Muscle of leg (tissue), 3 donors: ENCODE measurements at regions not wholly inside any gene's neighbourhood (a gene's known extent, or its start where the extent isn't known, plus 50 kb on each side); places are given as distances from the start of the nearest gene placed in this dataset.
A peak's percentile ranks its signal among the peaks of the same experiment; 100 is the strongest.

Experiments used
- DNase-seq: peaks from one replicate; pipeline ENCODE4 v3.0.0; 2013
- H3K27ac ChIP-seq: one replicate; pipeline ENCODE4 v1.5.1; 2013; ENCODE audit warnings: mild to moderate bottlenecking, low read length, control low read depth
- H3K27me3 ChIP-seq: one replicate; pipeline ENCODE4 v1.6.1; 2013; ENCODE audit warnings: low read length; ENCODE audit not compliant: control insufficient read depth, insufficient read depth
- H3K36me3 ChIP-seq: one replicate; pipeline ENCODE4 v1.6.1; 2013; ENCODE audit warnings: low read length; ENCODE audit not compliant: control insufficient read depth, insufficient read depth
- H3K4me1 ChIP-seq: one replicate; pipeline ENCODE4 v1.6.1; 2013; ENCODE audit warnings: low read length; ENCODE audit not compliant: control insufficient read depth, insufficient read depth
- H3K4me3 ChIP-seq: one replicate; pipeline ENCODE4 v1.5.1; 2013; ENCODE audit warnings: low read length, control low read depth
- H3K9me3 ChIP-seq: replicated peaks from 2 replicates; pipeline ENCODE4 v1.6.1; 2013; ENCODE audit warnings: low read depth, low read length; ENCODE audit not compliant: control insufficient read depth
- WGBS: methylation state at CpG from one replicate; pipeline ENCODE4 v1.1.5; 2013; ENCODE audit warnings: missing lambda C conversion rate; ENCODE audit not compliant: insufficient coverage; 5-methylcytosine and 5-hydroxymethylcytosine counted together

- H3K9me3 ChIP-seq = no peaks in the 10 kb centered on the region
- H3K27ac ChIP-seq = no peak overlapping the region
- H3K27me3 ChIP-seq = no peaks in the 10 kb centered on the region
- no CpG with 5 or more reads among the region's 2 CpGs for WGBS
- no peaks in the 10 kb centered on the region for H3K36me3 ChIP-seq
- no peak for DNase-seq
- peaks cover 3% of the 10 kb centered on the region for H3K4me1 ChIP-seq
- no peak overlapping the region for H3K4me3 ChIP-seq
Observed at GRCh38 chr13:90448466-90449037, 898.9 kb upstream of the MIR17HG start.

GRCh38 chr13:90453342-90453741, 894.1 kb upstream of the MIR17HG start:
- H3K36me3 ChIP-seq = no peaks in the 10 kb centered on the region
- H3K4me3 ChIP-seq = no peak overlapping the region
- H3K27ac ChIP-seq = no peak overlapping the region
- no peaks in the 10 kb centered on the region for H3K4me1 ChIP-seq
- no peaks in the 10 kb centered on the region for H3K9me3 ChIP-seq
- no peaks in the 10 kb centered on the region for H3K27me3 ChIP-seq
- WGBS = no CpG with 5 or more reads among the region's 3 CpGs
- no peak for DNase-seq

GRCh38 chr13:90454002-90454636, 893.4 kb upstream of the MIR17HG start:
- WGBS = no CpG with 5 or more reads among the region's 2 CpGs
- H3K4me1 ChIP-seq = no peaks in the 10 kb centered on the region

GRCh38 chr13:90455067-90455466, 892.4 kb upstream of the MIR17HG start:
- H3K36me3 ChIP-seq = no peaks in the 10 kb centered on the region
- H3K4me1 ChIP-seq = no peaks in the 10 kb centered on the region
- no peak overlapping the region for H3K4me3 ChIP-seq
- H3K27me3 ChIP-seq = no peaks in the 10 kb centered on the region
- H3K27ac ChIP-seq = no peak overlapping the region
- no peak for DNase-seq
- no CpG with 5 or more reads among the region's 1 CpG for WGBS
- no peaks in the 10 kb centered on the region for H3K9me3 ChIP-seq

More at GRCh38 chr13:90454002-90454636, 893.4 kb upstream of the MIR17HG start:
- H3K9me3 ChIP-seq = no peaks in the 10 kb centered on the region
- H3K4me3 ChIP-seq = no peak overlapping the region
- no peaks in the 10 kb centered on the region for H3K36me3 ChIP-seq
- H3K27me3 ChIP-seq = no peaks in the 10 kb centered on the region
- no peak for DNase-seq
- no peak overlapping the region for H3K27ac ChIP-seq

GRCh38 chr13:90455823-90456222, 891.7 kb upstream of the MIR17HG start:
- DNase-seq = peak; percentile 18
- no peak overlapping the region for H3K27ac ChIP-seq
- no peaks in the 10 kb centered on the region for H3K9me3 ChIP-seq
- H3K36me3 ChIP-seq = no peaks in the 10 kb centered on the region
- no peak overlapping the region for H3K4me3 ChIP-seq
- no peaks in the 10 kb centered on the region for H3K4me1 ChIP-seq
- no peaks in the 10 kb centered on the region for H3K27me3 ChIP-seq
- WGBS = no CpG with 5 or more reads among the region's 4 CpGs

- Histone ChIP-seq H3K27me3 (no peaks in the 10 kb centered on the region), H3K27ac (no peak overlapping the region), H3K36me3 (no peaks in the 10 kb centered on the region), H3K4me3 (no peak overlapping the region), H3K4me1 (no peaks in the 10 kb centered on the region), H3K9me3 (no peaks in the 10 kb centered on the region)
- WGBS = no CpG with 5 or more reads among the region's 3 CpGs
- DNase-seq = no peak
Observed at GRCh38 chr13:90461398-90461797, 886.1 kb upstream of the MIR17HG start.

GRCh38 chr13:90477216-90477615, 870.3 kb upstream of the MIR17HG start:
- Histone ChIP-seq H3K27ac (no peak overlapping the region), H3K4me3 (no peak overlapping the region), H3K36me3 (no peaks in the 10 kb centered on the region), H3K9me3 (peaks cover 4% of the 10 kb centered on the region), H3K27me3 (no peaks in the 10 kb centered on the region), H3K4me1 (no peaks in the 10 kb centered on the region)
- DNase-seq = peak; percentile 37

- Histone ChIP-seq H3K4me3 (no peak overlapping the region), H3K27me3 (no peaks in the 10 kb centered on the region), H3K27ac (no peak overlapping the region), H3K9me3 (no peaks in the 10 kb centered on the region), H3K36me3 (no peaks in the 10 kb centered on the region), H3K4me1 (no peaks in the 10 kb centered on the region)
- no peak for DNase-seq
- WGBS = no CpG with 5 or more reads among the region's 1 CpG
Observed at GRCh38 chr13:90483906-90484305, 863.6 kb upstream of the MIR17HG start.

GRCh38 chr13:90485436-90485835, 862.1 kb upstream of the MIR17HG start:
- Histone ChIP-seq H3K27ac (peak overlapping the region; percentile 17), H3K4me1 (no peaks in the 10 kb centered on the region), H3K4me3 (no peak overlapping the region), H3K9me3 (no peaks in the 10 kb centered on the region), H3K36me3 (no peaks in the 10 kb centered on the region), H3K27me3 (no peaks in the 10 kb centered on the region)
- DNase-seq = peak; percentile 96

GRCh38 chr13:90492872-90493271, 854.6 kb upstream of the MIR17HG start:
- H3K4me1 ChIP-seq = no peaks in the 10 kb centered on the region
- WGBS = 82% methylated on average over 1 of the region's 2 CpGs
- H3K9me3 ChIP-seq = peaks cover 4% of the 10 kb centered on the region
- H3K27ac ChIP-seq = no peak overlapping the region
- no peaks in the 10 kb centered on the region for H3K27me3 ChIP-seq
- no peaks in the 10 kb centered on the region for H3K36me3 ChIP-seq
- H3K4me3 ChIP-seq = no peak overlapping the region
- DNase-seq = no peak

- H3K27ac ChIP-seq = no peak overlapping the region
- 88% methylated on average over 1 of the region's 2 CpGs for WGBS
- no peak overlapping the region for H3K4me3 ChIP-seq
- no peak for DNase-seq
- no peaks in the 10 kb centered on the region for H3K36me3 ChIP-seq
- H3K4me1 ChIP-seq = no peaks in the 10 kb centered on the region
- H3K27me3 ChIP-seq = no peaks in the 10 kb centered on the region
- H3K9me3 ChIP-seq = peaks cover 4% of the 10 kb centered on the region
Observed at GRCh38 chr13:90493667-90494066, 853.8 kb upstream of the MIR17HG start.
